ENCODE measurements at regions not wholly inside any gene's neighbourhood (a gene's known extent, or its start where the extent isn't known, plus 50 kb on each side); places are given as distances from the start of the nearest gene placed in this dataset.

GRCh38 chr11:109093354-109093753 lies 328.6 kb upstream of the C11orf87 start:
- POLR2A ChIA-PET, result no interaction called here
- no peak for DNase-seq (ENCODE audit: extremely low spot score)
- CTCF ChIA-PET, result no interaction called here
- no peak for TF ChIP-seq FOXK2 (IDR thresholded peaks at IDR 0.05)
- no peak for TF ChIP-seq PKNOX1 (IDR thresholded peaks at IDR 0.05)
- no peak for TF ChIP-seq LEF1 (IDR thresholded peaks at IDR 0.05; ENCODE audit: borderline replicate concordance)
- no peak for TF ChIP-seq NFRKB (IDR thresholded peaks at IDR 0.05)
- TF ChIP-seq FOXA1 (IDR thresholded peaks at IDR 0.05), result no peak
- TF ChIP-seq HDGF (IDR thresholded peaks at IDR 0.05; ENCODE audit: borderline replicate concordance), result no peak
- TF ChIP-seq ELF4 (IDR thresholded peaks at IDR 0.05), result no peak
- no peak for TF ChIP-seq L3MBTL2 (conservative IDR thresholded peaks at IDR 0.05)
- TF ChIP-seq SUZ12 (IDR thresholded peaks at IDR 0.05), result no peak

- DNase-seq (ENCODE audit: extremely low spot score), result no peak
- POLR2A ChIA-PET, result no interaction called here
- CTCF ChIA-PET, result interaction anchor here (0.6 kb wide), 1 partner anchor 19 kb away, joined by 3 read pairs; no protein-coding TSS in a partner anchor
- TF ChIP-seq PKNOX1 (IDR thresholded peaks at IDR 0.05) (no peak), ELF4 (IDR thresholded peaks at IDR 0.05) (no peak), ZNF384 (IDR thresholded peaks at IDR 0.05) (no peak), HDGF (IDR thresholded peaks at IDR 0.05; ENCODE audit: borderline replicate concordance) (no peak), CTBP1 (IDR thresholded peaks at IDR 0.05; ENCODE audit: borderline replicate concordance) (no peak), SP1 (IDR thresholded peaks at IDR 0.05) (no peak), BHLHE40 (IDR thresholded peaks at IDR 0.05; ENCODE audit: borderline replicate concordance) (no peak), LEF1 (IDR thresholded peaks at IDR 0.05; ENCODE audit: borderline replicate concordance) (no peak), ARNT (IDR thresholded peaks at IDR 0.05) (no peak), FOXA1 (IDR thresholded peaks at IDR 0.05) (no peak), FOXK2 (IDR thresholded peaks at IDR 0.05) (no peak), NFRKB (IDR thresholded peaks at IDR 0.05) (no peak), L3MBTL2 (conservative IDR thresholded peaks at IDR 0.05) (no peak), TARDBP (IDR thresholded peaks at IDR 0.05) (no peak), FOXM1 (IDR thresholded peaks at IDR 0.05; ENCODE audit: borderline replicate concordance) (no peak), SUZ12 (IDR thresholded peaks at IDR 0.05) (no peak)
These were observed 325.7 kb upstream of the C11orf87 start for GRCh38 chr11:109096266-109096665.

GRCh38 chr11:109106151-109106906 lies 315.7 kb upstream of the C11orf87 start:
- ChIA-PET POLR2A (interaction anchor here (0.6 kb wide), 1 partner anchor 64 kb away, joined by 3 read pairs; no protein-coding TSS in a partner anchor), CTCF (no interaction called here)
- no peak for TF ChIP-seq SP1 (IDR thresholded peaks at IDR 0.05)
- no peak for TF ChIP-seq FOXM1 (IDR thresholded peaks at IDR 0.05; ENCODE audit: borderline replicate concordance)
- no peak for TF ChIP-seq L3MBTL2 (conservative IDR thresholded peaks at IDR 0.05)
- TF ChIP-seq LEF1 (IDR thresholded peaks at IDR 0.05; ENCODE audit: borderline replicate concordance), result no peak
- TF ChIP-seq FOXA1 (IDR thresholded peaks at IDR 0.05), result no peak
- no peak for TF ChIP-seq FOXK2 (IDR thresholded peaks at IDR 0.05)
- no peak for TF ChIP-seq SUZ12 (IDR thresholded peaks at IDR 0.05)
- TF ChIP-seq PKNOX1 (IDR thresholded peaks at IDR 0.05), result no peak
- TF ChIP-seq HDGF (IDR thresholded peaks at IDR 0.05; ENCODE audit: borderline replicate concordance), result no peak
- no peak for TF ChIP-seq TARDBP (IDR thresholded peaks at IDR 0.05)
- TF ChIP-seq NFRKB (IDR thresholded peaks at IDR 0.05), result no peak
- no peak for TF ChIP-seq CTBP1 (IDR thresholded peaks at IDR 0.05; ENCODE audit: borderline replicate concordance)
- no peak for TF ChIP-seq ZNF384 (IDR thresholded peaks at IDR 0.05)
- TF ChIP-seq ELF4 (IDR thresholded peaks at IDR 0.05), result no peak
- DNase-seq (ENCODE audit: extremely low spot score), result no peak

- DNase-seq (ENCODE audit: extremely low spot score), result no peak
- CTCF ChIA-PET, result no interaction called here
- POLR2A ChIA-PET, result no interaction called here
- no peak for TF ChIP-seq ELF4 (IDR thresholded peaks at IDR 0.05)
- no peak for TF ChIP-seq L3MBTL2 (conservative IDR thresholded peaks at IDR 0.05)
- TF ChIP-seq SP1 (IDR thresholded peaks at IDR 0.05), result no peak
- TF ChIP-seq TARDBP (IDR thresholded peaks at IDR 0.05), result no peak
- TF ChIP-seq PKNOX1 (IDR thresholded peaks at IDR 0.05), result no peak
- TF ChIP-seq SUZ12 (IDR thresholded peaks at IDR 0.05), result no peak
- no peak for TF ChIP-seq FOXA1 (IDR thresholded peaks at IDR 0.05)
- TF ChIP-seq HDGF (IDR thresholded peaks at IDR 0.05; ENCODE audit: borderline replicate concordance), result no peak
- no peak for TF ChIP-seq BHLHE40 (IDR thresholded peaks at IDR 0.05; ENCODE audit: borderline replicate concordance)
- TF ChIP-seq LEF1 (IDR thresholded peaks at IDR 0.05; ENCODE audit: borderline replicate concordance), result no peak
- TF ChIP-seq FOXK2 (IDR thresholded peaks at IDR 0.05), result no peak
These were observed 312.8 kb upstream of the C11orf87 start for GRCh38 chr11:109109150-109109549.

- CTCF ChIA-PET, result no interaction called here
- DNase-seq (ENCODE audit: extremely low spot score), result no peak
- POLR2A ChIA-PET, result no interaction called here
- no peak for TF ChIP-seq FOXM1 (IDR thresholded peaks at IDR 0.05; ENCODE audit: borderline replicate concordance)
- no peak for TF ChIP-seq TARDBP (IDR thresholded peaks at IDR 0.05)
- TF ChIP-seq BHLHE40 (IDR thresholded peaks at IDR 0.05; ENCODE audit: borderline replicate concordance), result no peak
- TF ChIP-seq FOXA1 (IDR thresholded peaks at IDR 0.05), result no peak
- TF ChIP-seq ZNF384 (IDR thresholded peaks at IDR 0.05), result no peak
- TF ChIP-seq ELF4 (IDR thresholded peaks at IDR 0.05), result no peak
- TF ChIP-seq SP1 (IDR thresholded peaks at IDR 0.05), result no peak
- no peak for TF ChIP-seq LEF1 (IDR thresholded peaks at IDR 0.05; ENCODE audit: borderline replicate concordance)
- TF ChIP-seq HDGF (IDR thresholded peaks at IDR 0.05; ENCODE audit: borderline replicate concordance), result no peak
- TF ChIP-seq NFRKB (IDR thresholded peaks at IDR 0.05), result no peak
- no peak for TF ChIP-seq SUZ12 (IDR thresholded peaks at IDR 0.05)
- TF ChIP-seq FOXK2 (IDR thresholded peaks at IDR 0.05), result no peak
- no peak for TF ChIP-seq ARNT (IDR thresholded peaks at IDR 0.05)
These were observed 312.2 kb upstream of the C11orf87 start for GRCh38 chr11:109109571-109110315.
